BJ (cell line): ENCODE measurements at regions not wholly inside any gene's neighbourhood (a gene's known extent, or its start where the extent isn't known, plus 50 kb on each side); places are given as distances from the start of the nearest gene placed in this dataset.

ENCODE experiments used
- CTCF ChIA-PET: fragments of 350-600 bp; formaldehyde crosslinking; extraction: SDS; loops from one replicate; lab custom pipeline; 2021; ENCODE audit warnings: antibody characterized with exemption, inconsistent platforms; lab: Yijun Ruan, JAX
- POLR2A ChIA-PET: fragments of 300-600 bp; sonication (Branson Sonifier 250); formaldehyde crosslinking; extraction: SDS; loops from one replicate; lab custom pipeline; 2021; ENCODE audit warnings: antibody characterized with exemption; lab: Charles Lee
- DNase-seq: peaks from one replicate; pipeline ENCODE4 v3.0.0-alpha.2; 2011; ENCODE audit warnings: low read depth
- H3K27me3 ChIP-seq: 2 replicates; pipeline ENCODE4 v1.6.0; 2011; ENCODE audit warnings: low read length; ENCODE audit not compliant: control insufficient read depth, insufficient read depth
- H3K36me3 ChIP-seq: 2 replicates; pipeline ENCODE4 v1.5.1; 2011; ENCODE audit warnings: low read length; ENCODE audit not compliant: control insufficient read depth, insufficient read depth
- H3K4me3 ChIP-seq: 2 replicates; pipeline ENCODE4 v1.5.1; 2011; ENCODE audit warnings: low read depth, mild to moderate bottlenecking, control low read depth, low read length
- TF ChIP-seq, protein P1 (sequence below): IDR thresholded peaks from 2 replicates; pipeline ENCODE4 v1.5.1; 2011; ENCODE audit warnings: low read depth, mild to moderate bottlenecking, control low read depth, inconsistent platforms, low read length, moderate library complexity; ENCODE audit not compliant: insufficient read depth

DNA sequence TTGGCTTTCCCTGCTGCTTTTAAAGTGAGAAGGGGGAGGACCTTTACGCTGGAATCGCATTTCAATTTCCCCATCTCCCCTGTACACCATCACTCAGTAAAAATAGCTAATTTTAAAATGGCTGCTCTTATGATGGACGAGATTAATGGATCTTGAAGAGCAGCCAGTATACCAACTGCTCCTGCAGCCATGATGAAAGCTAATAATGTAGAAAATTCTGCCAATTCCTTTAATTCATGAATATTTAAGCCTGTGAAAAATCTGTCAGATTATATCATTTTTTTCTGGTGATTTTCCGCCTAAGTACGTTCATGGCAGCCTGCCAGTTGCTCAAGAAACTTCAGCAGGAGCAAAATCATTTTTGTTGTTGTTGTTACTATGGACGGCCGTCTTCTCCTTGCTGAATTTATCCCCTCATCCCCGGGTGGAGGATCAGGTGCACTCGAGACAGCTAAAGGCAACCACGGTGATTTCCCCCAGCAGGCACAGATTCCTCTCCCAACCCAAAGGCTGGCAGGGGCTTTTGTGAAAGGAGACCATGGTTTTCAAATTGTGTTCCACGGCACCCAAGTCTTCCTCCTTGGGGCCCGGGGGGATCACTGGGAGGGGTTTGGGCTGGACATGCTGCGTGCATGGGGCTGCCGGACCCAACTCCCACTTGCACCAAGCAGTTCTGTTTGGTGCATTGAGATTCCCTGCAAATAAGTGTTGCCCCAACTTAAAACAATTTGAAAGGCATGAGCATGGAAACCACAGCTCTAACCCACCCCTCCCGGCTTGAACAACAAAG is 289.6 kb downstream of the UACA start:
- TF ChIP-seq, protein P1, sequence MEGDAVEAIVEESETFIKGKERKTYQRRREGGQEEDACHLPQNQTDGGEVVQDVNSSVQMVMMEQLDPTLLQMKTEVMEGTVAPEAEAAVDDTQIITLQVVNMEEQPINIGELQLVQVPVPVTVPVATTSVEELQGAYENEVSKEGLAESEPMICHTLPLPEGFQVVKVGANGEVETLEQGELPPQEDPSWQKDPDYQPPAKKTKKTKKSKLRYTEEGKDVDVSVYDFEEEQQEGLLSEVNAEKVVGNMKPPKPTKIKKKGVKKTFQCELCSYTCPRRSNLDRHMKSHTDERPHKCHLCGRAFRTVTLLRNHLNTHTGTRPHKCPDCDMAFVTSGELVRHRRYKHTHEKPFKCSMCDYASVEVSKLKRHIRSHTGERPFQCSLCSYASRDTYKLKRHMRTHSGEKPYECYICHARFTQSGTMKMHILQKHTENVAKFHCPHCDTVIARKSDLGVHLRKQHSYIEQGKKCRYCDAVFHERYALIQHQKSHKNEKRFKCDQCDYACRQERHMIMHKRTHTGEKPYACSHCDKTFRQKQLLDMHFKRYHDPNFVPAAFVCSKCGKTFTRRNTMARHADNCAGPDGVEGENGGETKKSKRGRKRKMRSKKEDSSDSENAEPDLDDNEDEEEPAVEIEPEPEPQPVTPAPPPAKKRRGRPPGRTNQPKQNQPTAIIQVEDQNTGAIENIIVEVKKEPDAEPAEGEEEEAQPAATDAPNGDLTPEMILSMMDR: no peak
- ChIA-PET CTCF (interaction anchor here (2.8 kb wide), 1 partner anchor 14 kb away, joined by 8 read pairs; no protein-coding TSS in a partner anchor), POLR2A (no interaction called here)
- no peak overlapping the region for H3K4me3 ChIP-seq
- no peaks in the 10 kb centered on the region for H3K36me3 ChIP-seq
- no peak for DNase-seq
- peaks cover 20% of the 10 kb centered on the region for H3K27me3 ChIP-seq

DNA sequence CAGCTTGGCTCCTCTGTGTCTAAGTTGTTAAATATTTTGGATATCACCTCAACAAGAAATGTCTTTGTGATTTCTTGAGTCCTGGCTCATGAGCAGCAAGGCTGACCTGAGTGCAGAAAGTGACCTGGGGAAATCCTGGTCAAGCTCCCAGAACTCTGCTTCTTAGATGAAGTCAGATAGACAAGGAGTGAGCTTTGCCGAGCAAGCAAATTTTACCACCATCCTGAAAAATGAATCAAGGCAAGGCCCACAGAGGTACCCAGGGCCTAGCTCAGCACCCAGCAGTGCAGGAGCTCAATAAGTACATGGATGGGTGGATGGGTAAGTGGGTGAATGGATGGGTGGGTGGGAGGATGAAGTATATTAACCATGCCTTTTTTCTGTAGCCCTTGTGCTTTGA is 291.8 kb downstream of the UACA start:
- CTCF ChIA-PET: interaction anchor here (0.8 to 1.2 kb wide), 3 partner anchors 10 to 18 kb away, joined by 3 to 6 read pairs (median 4); no protein-coding TSS in a partner anchor
- TF ChIP-seq, protein P1: no peak
- Histone ChIP-seq H3K4me3 (no peak overlapping the region), H3K27me3 (peaks cover 23% of the 10 kb centered on the region), H3K36me3 (no peaks in the 10 kb centered on the region)
- no peak for DNase-seq
- POLR2A ChIA-PET: no interaction called here

DNA sequence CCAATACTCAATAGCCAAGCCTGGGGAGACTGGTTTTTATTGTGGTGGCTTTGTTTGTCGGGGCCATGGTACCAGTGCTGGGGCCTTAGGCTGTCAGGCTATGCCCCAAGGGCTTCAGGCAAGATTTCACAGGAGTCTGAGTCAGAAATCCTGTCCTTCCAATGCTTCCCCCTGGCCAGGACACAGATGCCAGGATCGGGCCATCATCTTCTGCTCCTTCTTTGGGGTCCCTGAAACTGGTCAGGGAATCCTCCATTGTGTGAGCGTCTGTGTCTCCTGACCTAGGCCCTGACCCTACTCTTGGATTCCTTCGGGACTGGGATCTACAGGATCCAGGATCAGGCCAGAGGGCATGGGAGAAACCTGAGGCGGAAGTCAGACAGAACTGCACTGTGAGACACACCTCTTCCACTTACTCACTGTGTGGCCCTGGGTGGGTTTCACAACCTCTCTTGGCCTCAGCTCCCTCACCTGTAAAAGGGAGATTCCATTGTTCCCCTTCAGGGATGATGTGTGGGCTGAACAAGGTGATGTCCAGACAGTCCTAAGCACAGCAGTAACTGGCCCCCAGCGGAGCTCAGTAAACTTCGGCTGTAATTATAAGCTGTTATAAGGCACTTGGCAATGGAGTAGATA is 292.7 kb downstream of the UACA start:
- Histone ChIP-seq H3K4me3 (no peak overlapping the region), H3K36me3 (no peaks in the 10 kb centered on the region), H3K27me3 (peaks cover 23% of the 10 kb centered on the region)
- TF ChIP-seq, protein P1: no peak
- ChIA-PET CTCF (interaction anchor here (0.8 to 3.9 kb wide), 3 partner anchors 9 to 994 kb away, joined by 3 to 45 read pairs (median 6); no protein-coding TSS in a partner anchor), POLR2A (no interaction called here)
- DNase-seq: no peak

DNA sequence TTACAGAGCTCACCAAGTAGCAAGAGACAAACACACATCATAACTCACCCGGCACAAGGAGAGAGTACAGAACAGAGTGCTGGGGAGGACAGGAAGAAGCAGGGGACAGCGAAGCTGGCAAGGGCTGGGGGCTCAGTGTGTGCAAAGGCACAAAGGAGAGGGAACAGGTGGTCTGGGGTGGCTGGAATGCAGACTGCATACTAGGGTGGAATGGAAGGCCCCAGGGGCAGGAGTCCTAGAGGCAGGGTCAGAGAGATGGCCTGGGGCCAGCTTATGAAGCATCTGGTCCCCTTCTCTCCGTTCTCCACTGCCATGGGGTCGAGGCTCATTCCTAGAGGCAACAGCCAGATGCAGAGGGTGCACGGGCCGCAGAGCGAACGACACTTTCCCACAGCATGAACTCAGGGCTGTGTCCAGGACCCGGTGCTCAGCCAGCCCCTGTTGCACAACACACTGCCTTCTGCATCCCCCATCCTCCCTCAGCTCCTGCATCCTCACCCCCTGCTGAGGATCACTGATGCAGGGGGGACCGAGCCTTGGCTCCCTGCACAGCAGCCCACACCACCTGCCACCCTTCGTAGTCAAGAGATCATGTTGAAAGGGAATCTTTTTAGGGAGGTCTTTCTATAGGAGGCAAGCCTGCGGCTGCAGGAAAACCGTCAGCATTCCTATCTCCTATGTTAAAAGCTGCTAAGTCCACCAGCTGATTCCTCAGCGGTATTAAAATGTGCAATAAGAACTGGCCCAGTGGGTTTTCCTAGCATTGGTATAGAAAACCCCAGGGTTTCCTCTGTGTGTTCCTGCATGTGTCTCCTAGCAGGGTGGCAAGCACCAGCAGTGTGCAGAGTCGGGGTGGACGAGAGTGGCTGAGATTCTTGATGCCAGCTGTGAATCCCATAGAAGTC is 293.5 kb downstream of the UACA start:
- Histone ChIP-seq H3K4me3 (no peak overlapping the region), H3K27me3 (peaks cover 24% of the 10 kb centered on the region), H3K36me3 (no peaks in the 10 kb centered on the region)
- TF ChIP-seq, protein P1: no peak
- CTCF ChIA-PET: interaction anchor here (3.9 kb wide), 1 partner anchor 993 kb away, joined by 45 read pairs; no protein-coding TSS in a partner anchor
- POLR2A ChIA-PET: no interaction called here
- no peak for DNase-seq
